Activated CD4-positive, alpha-beta T cell treated with anti-CD3 and anti-CD28 coated beads, Interleukin-2, amount 50 U/mL, for 24 hours (primary cell): ENCODE measurements at regions not wholly inside any gene's neighbourhood (a gene's known extent, or its start where the extent isn't known, plus 50 kb on each side); places are given as distances from the start of the nearest gene placed in this dataset.

Source experiments
- DNase-seq, 2 donors: peaks; one replicate each; pipeline ENCODE4 v3.0.0-alpha.2; 2020; ENCODE audit warnings: low read depth in 1 of 2, low spot score in 1 of 2

DNA sequence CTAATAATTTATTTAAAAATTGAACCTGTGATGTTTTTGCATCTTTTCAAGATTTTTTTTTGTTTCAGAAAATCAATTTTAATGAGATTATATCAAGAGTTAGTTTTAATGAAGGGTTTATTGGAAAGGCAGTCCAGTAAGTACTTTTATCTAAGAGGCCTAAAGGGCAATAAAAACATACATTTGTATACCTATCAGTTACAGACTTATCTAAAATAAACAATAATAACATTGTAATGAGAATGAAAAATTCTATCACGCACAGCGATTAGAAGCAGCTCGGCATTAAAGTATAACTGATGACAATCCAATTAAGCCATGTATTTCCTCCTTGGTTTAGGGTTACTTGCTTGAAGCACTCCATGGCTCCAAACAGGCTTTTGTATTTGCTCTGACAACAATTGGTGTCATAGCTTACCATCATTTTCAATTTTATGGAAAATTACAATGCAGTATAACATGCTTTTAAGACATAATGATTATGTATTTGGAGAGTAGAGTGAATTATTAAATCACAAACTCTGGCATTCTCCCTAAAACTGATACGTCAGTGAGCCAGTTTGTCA is 629.4 kb downstream of the TSN start:
- no peak for DNase-seq

DNA sequence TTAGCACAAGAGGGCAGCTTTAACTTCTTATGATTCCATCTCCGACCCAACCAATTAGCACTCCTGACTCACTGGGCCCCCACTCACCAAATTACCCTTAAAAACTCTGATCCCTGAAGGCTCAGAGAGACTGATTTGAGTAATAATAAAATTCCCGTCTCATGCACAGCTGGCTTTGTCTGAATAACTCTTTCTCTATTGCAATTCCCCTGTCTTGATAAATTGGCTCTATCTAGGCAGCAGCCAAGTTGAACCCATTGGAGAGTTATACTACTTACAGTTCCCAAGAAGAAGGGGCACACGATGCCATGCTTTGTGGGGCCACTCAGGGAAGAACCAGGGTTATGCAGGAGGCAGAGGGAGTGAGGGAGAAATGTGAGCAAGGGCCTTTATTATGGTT is 632.8 kb downstream of the TSN start:
- no peak for DNase-seq

DNA sequence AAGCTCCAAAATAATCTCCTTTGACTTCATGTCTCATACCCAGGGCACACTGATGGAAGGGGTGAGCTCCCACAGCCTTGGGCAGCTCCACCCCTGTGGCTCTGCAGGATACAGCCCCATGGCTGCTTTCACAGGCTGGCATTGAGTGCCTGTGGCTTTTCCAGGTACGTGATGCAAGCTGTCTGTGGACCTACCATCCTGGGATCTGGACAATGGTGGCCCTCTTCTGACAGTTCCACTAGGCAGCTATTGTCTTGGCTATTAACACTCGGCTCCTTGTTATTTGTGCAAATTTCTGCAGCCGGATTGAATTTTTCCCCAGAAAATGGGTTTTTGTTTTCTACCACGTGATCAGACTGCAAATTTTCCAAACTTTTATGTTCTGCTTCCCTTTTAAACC is 634.2 kb downstream of the TSN start:
- DNase-seq, result no peak

DNA sequence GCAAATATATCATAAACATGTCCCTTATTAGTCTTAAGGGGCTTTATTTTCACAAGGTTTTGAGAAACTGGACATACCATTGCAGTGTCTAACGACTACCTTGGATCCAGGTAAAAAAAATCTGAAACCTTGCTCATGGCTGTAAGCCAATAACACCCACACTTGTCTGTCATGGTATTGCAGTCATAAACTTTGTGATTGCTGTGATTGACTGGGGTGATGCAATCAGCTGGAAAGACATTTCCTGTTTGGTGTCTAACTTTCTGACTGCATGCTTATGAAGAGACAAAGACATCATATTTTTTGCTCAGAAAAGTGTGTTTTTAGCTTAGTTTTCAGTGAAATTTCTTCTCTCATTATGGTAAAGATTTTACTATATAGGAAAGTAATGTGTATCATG is 635.0 kb downstream of the TSN start:
- no peak for DNase-seq

DNA sequence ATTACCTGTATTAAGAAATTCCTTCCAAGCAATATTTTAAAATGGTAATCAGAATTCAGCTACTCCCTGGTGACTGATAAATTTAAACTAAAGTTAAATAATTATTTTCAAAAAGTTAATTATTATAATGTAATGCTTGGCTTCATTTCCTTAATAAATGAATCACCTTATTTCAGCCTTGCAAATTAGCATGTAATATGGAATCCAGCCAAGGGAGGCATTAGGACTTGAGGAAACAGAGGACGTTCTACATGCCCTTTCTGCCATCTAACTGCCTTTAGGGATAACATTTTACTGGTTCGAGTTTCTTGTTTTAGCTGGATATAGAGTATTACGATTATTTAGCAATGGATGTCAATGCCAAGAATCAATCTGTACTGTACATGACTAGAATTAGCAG is 636.3 kb downstream of the TSN start:
- DNase-seq, result no peak

DNA sequence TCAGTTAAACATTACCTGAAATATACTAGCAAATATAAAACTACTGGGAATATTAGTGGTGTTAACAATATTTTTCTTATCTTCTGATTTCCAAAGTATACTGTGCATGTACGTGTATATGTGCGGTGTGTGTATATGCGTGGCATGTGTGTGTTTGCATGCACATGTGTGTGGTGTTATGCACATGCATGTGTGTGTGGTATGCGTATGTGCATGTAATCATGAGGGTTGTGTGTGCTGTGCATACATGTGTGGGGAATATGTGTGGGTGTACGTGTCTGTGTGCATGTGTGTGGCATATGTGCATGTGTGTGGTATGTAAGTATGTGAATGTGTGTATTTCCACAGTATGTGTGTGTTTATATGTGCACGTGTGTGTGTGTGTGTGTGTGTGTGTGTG is 640.2 kb downstream of the TSN start:
- no peak for DNase-seq

DNA sequence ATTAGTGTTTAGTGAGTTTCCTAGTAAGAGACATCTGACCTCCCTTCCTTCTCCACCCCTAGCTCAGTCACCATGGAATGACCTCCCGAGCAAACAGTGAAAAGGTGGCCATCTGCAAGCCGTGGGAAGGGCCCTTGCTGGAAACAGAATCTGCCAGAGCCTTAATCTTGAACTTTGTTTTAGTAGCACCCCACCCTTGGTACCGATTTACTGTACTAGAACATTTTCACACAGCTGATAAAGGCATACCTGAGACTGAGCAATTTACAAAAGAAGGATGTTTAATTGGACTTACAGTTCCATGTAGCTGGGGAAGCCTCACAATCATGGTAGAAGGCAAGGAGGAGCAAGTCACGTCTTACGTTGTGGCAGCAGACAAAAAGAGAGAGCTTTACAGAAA is 655.8 kb downstream of the TSN start:
- no peak for DNase-seq

DNA sequence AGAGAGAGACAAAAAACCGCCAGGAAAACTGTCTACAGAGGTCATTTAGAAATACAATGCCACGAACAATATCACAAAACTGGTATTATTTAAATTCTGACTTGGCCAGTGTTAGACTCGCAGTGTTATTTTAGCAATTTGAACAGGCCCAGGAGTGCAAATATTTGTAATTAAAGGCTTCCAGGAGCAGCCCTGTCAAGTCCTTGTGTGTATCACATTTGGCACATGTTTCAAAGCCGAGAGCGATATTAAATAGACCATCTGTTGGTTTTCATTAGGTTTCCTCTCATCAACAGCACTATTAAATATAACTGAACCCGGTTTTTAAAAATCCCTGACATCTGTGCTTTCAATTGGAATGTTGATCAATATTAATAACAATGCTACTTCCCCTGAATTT is 656.9 kb downstream of the TSN start:
- no peak for DNase-seq

DNA sequence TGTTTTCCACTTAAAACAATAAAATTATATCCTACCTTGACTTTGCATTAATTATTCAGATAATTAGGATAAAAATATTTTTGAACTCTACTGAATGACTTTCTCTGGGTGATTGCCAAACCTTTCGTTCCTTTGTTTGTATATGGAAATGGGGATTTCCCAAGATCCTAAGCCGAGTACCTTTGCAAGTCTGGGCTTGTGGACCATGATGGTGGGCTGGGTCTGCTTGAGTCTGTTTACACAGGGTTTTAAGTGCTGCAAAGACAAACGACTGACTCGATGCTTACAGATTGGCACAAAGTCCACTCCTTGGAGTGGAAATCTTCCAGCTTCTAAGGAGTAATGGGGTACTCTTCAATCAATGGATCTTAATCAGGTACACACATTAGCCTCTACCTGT is 659.5 kb downstream of the TSN start:
- no peak for DNase-seq

DNA sequence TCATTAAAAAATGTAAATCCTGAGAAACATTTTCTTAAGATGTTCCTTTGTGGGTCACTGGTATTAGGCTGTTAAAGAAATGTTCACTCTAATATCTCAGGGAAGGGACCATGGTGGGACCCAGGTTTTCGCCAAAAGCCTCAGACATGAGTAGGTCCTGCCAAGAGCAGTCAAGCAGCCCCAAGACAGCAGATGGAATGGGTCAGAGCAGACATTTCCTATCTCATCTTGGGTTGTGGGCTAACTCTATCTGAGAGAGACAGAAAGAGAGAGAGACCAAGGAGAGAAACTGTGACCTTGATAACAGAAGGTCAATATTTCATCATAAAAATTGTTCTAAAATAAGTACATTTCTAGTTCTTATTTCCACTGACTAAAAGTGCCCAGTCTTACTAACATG is 661.7 kb downstream of the TSN start:
- no peak for DNase-seq

DNA sequence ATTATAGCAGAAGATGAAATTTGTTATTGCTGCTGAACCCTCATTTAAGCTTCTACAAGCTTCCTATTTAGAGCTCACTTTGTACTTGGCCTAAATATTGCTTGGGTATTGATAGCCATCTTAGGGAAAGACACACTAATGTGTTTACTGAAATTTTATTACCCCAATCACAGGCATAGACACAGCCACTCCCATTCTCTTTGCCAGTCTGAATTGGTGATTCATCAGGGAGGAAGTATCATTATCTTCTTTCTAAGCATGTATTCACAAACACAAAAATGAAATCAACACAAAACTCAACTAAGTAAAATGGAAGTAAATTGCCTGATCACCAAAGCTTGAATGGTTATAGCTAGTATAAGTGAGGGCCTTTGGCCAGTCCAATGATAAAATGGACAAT is 666.3 kb downstream of the TSN start:
- DNase-seq, result no peak

DNA sequence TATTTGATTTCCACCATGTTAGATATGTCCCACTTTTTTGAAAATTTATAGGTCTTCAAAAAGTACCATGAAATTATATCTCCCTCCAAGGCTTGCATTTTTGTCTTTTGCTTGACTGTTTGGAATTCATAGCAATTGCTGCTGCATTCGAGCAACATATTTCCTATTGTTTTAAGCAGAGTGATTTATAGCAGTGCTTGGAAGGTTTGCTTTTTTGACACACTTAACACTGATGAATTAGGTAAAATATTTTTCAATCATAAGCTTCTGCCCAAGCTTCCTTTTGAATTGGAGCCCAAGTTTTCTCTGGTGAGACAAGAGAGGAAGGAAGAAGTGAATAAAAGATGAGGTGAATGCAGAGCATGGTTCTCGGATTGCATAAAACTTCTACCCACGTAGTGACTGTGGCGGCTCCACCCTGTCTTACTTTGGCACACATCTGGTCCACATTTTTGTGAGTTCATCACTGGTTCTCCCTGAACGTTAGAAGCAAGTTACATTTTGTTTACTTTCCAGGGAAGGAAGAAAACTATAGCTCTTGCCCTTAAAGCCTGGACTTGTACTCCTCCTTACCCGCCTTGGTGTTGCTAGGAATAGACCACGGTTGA is 667.0 kb downstream of the TSN start:
- no peak for DNase-seq

DNA sequence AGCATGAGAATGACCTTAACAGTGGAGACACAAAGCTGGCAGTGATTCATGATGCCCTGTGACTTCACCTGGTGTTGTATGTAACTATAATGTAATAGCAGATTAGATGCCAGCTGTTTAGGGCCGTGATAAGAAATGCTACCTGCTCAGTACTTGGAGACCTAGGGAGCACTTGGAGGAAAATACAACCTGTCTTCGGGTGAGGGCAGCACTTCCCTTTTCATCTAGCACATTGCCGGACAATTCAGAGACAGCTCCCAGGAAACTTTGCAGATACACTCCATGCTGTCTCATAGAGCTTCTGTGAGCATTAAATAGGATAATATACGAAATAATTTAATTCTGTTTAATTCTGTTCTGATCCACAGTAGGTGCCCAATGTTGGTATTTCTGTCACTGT is 668.5 kb downstream of the TSN start:
- no peak for DNase-seq

DNA sequence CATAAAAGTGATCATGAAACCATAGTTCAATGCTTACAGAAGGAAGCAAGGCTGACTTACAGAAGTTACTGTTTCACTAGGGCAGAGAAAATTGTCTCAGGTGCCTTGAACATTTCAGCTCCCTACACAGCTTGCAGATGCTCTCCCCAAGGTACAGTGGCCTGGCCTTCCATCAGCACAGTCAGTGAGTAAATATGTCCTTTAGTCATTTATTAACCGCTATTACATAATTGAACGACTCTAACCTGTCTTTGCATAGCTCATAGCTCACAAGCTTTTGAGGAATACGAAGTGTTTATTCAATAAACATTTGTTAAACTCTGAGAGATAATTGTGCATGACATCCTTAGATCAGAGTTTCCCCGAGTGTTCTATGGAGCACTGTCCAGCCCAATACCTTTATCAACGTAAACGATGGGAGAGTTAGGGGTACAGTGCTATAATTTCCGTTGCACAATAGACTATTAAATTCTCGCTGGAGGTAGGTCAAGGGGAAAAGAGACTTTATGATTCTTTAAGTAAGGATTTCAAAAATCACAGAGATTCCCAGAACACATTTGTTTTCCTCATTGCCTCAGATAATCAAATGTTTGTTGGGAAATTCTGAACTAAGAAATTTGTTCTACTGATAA is 677.8 kb downstream of the TSN start:
- DNase-seq, result no peak

DNA sequence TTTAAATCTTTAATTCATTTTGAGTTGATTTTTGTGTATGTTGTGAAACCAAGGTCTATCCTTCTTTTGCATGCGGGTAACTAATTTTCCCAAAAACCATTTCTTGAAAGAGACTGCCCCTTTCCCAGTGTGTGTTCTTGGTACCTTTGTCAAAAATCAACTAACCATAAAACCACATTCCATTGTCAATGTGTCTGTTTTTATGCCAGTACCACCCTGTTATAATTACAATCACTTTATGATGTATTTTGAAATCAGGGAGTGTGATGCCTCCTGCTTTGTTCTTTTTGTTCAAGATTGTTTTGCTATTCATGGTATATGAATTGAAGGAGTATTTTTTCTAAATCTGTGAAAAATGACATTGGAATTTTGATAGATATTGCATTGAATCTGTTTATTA is 689.6 kb downstream of the TSN start:
- DNase-seq, result no peak

DNA sequence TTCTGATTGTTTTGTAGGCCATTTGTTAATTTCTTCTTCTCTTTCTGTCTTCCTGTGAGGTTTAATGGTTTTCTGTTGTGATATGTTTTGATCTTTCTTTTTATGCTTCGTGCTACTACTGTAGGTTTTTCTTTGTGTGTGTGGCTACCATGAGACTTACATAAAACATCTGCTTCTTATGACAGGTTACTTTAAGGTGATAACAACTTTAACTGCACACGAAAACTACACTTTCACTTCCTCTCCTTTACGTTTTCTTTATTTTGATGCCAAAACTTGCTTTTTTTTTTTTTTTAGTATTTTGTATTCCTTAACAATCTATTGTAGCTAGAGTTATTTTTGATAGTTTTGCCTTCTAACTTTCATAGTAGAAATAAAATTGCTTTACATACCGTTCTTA is 691.3 kb downstream of the TSN start:
- no peak for DNase-seq

DNA sequence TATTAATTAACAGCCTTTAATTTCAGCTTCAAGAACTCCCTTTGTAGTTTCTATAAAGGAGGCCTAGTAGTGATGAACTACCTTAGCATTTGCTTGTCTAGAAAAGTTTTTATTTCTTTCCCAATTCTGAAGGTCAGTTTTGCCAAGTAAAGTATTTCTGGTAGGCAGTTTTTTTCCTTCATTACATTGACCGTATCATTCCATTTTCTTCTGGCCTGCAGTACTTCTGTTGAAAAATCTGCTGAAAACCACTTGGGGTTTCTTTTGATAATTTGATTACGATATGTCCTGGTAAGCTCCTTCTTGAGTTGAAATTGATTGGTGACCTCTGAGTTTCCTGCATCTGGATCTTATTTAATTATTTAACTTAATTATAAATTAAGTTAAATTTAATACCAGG is 691.8 kb downstream of the TSN start:
- DNase-seq, result no peak

DNA sequence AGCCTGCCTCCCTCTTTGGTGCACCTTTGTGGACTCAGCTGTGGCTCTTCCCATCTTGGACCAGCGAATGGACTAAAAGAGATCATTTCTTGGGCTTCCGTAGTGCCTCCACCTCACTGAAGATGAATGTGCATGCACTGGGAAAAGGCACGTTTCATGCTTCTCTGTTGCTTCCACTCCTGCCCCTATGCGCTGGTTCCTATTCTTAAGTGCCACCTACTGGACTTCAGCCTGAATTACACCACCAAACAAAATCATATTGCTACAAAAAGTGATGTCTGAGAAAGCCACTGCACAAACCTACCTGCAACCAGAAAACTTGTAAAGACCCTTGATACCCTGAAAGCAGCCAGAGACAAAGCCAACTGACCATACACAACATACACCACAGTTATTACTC is 695.6 kb downstream of the TSN start:
- DNase-seq, result no peak

DNA sequence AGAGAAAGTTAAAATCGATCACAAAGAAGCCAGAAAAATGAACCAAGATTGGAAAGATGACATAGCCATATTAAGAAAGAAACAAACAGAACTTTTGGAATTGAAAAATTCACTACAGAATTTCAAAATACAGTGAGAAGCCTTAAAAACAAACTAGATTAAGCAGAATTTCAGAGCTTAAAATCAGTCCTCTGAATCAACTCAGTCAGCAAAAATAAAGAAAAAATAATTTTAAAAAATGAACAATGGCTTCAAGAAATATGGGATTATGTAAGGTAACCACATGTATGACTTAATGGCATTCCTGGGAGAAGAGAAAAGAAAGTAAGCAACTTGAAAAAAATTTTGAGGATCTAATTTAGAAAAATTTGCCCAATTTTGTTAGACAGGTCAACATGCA is 696.2 kb downstream of the TSN start:
- DNase-seq, result no peak

DNA sequence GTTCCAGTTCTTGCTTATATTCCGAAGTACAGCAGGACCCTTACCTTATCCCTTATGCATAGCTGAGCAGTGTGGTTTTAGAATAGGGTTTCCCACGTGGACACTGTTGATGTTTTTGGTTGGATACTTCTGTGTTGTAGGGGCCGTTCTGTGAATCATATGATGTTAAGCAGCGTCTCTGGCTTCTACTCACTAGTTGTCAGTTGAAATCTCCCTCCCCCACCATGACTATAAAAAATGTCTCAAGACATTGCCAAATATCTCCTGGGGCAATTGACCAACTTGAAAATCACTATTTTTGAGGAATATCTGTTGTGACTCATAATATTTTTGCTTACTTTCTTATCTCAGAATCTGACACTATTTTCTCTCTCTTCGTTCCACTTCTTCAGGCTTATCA is 713.7 kb downstream of the TSN start:
- DNase-seq, result no peak

DNA sequence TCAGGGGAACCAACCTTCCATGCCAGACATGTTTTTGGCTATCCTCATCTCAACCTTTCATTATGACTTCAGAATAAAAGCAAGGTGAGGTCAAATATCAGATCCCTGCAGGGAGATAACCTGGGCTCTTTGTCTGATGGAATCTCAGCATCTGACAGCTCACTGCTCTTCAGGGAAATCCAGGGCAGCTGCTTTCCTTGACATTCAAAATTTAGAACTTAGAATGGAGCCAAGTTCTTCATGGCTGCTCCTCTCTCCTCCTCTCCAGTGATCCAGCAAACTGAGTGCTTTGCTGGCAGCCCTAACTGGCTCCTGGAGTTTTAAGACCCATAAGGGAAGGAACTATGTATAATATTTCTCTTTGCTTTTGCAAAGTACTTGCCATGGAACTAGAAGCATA is 716.3 kb downstream of the TSN start:
- DNase-seq, result no peak

DNA sequence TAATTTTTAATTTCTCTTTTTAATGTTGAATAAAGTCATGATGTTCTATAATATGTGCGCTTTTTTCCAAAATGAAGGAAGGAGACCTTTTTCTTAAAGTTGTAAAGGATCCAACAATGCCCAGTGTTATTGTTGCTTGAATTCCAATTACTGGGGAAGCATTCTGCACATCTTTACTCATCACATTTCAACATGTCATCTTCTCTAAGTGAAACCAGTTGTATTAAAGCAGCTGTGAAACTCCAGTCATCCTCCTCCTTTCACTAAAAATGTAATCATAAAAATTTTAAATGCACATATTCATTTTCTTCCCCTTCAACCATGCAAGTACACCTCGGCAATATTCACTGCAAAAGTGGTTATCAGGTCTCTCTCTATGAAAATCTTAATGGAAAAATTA is 722.7 kb downstream of the TSN start:
- DNase-seq, result no peak

DNA sequence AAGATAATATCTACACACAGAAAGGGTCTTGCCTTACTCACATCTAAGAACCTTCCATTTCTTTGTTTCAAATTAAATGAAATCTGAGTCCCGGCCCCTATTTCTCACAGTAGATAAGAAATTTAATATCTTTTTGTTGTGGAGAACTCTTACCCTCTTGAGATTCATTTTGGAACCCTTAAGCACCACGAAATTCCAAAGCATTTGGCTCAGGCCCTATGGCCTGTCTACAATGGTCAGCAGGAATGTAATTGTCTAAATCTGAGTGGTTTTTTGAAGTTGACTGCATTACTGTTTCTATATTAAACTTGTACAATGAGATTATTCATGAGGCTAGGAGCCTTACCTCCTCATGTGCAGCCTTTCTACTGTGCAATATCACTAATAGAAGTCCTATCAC is 723.3 kb downstream of the TSN start:
- no peak for DNase-seq
